ENCODE measurements at regions not wholly inside any gene's neighbourhood (a gene's known extent, or its start where the extent isn't known, plus 50 kb on each side); places are given as distances from the start of the nearest gene placed in this dataset.

- no peak for TF ChIP-seq EZH2 (IDR thresholded peaks at IDR 0.05; ENCODE audit: low read depth, unreplicated experiment)
- TF ChIP-seq CTCF (conservative IDR thresholded peaks at IDR 0.05; ENCODE audit: low read depth in 2 of 2) = no peak
- TF ChIP-seq POLR2AphosphoS5 (IDR thresholded peaks at IDR 0.05; ENCODE audit: low read depth) = no peak
- TF ChIP-seq EZH2phosphoT487 (IDR thresholded peaks at IDR 0.05; ENCODE audit: unreplicated experiment) = no peak
- no peak for TF ChIP-seq REST (IDR thresholded peaks at IDR 0.05; ENCODE audit: unreplicated experiment)
- TF ChIP-seq CREB1 (CRISPR knock-in tag; IDR thresholded peaks at IDR 0.05; ENCODE audit: low read depth) = no peak
- no peak for TF ChIP-seq ZNF331 (CRISPR knock-in tag; IDR thresholded peaks at IDR 0.05; ENCODE audit: low read depth)
- TF ChIP-seq ZNF114 (CRISPR knock-in tag; IDR thresholded peaks at IDR 0.05) = no peak
- no peak for TF ChIP-seq STAT1 (IDR thresholded peaks at IDR 0.05; ENCODE audit: unreplicated experiment)
- no peak for TF ChIP-seq ETS1 (IDR thresholded peaks at IDR 0.05)
Measured at GRCh38 chrY:15440021-15440695, 915.8 kb downstream of the NLGN4Y start.
